Skin of body (tissue), 1 donor: ENCODE measurements at regions not wholly inside any gene's neighbourhood (a gene's known extent, or its start where the extent isn't known, plus 50 kb on each side); places are given as distances from the start of the nearest gene placed in this dataset.
A peak's percentile ranks its signal among the peaks of the same experiment; 100 is the strongest.

Experiments used
- DNase-seq: peaks from one replicate; lab custom pipeline; 2025; lab: John Stamatoyannopoulos, UW

GRCh38 chr3:102143536-102143935, 291.3 kb upstream of the ZPLD1 start:
- no peak for DNase-seq

DNA sequence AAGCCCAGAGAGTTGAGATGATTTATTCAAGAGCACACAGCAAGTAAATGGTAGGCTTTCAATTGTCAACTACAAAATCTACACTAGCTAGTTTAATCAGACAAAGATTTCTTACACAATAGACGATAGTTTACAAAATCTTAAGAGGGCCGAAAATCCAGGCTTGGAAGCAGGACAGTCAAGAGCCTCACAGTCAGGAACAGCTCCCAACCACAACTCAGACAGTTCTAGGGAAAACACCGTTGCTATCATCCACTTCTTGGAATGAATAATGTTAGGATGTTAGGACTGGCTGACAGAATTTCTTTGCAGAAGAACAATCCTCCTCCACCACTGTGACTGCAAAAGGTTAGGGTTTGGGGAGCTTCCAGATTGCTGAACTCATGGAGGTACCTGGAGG, 290.8 kb upstream of the ZPLD1 start:
- no peak for DNase-seq

GRCh38 chr3:102148598-102149337, 286.0 kb upstream of the ZPLD1 start:
- DNase-seq, result no peak

- no peak for DNase-seq
These were observed 282.9 kb upstream of the ZPLD1 start for GRCh38 chr3:102151935-102152334.

- DNase-seq, result no peak
These were observed 278.4 kb upstream of the ZPLD1 start for GRCh38 chr3:102156426-102156825.

DNA sequence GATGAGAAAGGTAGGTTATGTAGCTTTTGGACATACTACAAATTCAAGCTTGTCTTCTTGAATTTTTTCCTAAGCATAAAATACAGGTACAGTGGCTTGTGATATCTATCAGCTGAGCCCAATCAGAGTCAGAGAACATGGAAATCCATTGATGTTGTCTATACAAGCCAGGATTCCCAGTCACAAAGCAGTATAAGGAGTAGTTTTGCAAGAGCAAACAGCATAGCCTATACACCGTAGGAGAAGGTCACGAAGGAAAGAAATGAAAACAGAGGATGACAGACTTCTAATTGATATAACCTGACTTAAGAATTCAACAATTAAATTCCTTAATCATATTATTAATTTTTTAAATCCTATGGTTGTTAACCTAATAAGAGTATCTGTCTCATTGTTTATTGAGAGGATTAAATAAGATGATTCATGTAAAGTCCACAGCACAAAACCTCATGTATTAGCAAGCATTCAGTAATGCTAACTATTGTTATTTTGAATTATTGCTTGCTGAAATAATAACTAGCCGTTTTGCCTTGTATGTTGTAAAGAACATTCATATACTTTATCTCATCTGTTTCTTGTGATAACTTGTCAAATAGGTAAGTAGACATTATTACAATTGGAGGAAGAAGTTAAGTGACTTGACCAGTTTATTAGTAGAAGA, 276.6 kb upstream of the ZPLD1 start:
- no peak for DNase-seq

- DNase-seq, result no peak
These were observed 274.9 kb upstream of the ZPLD1 start for GRCh38 chr3:102159810-102160451.

GRCh38 chr3:102161384-102162006, 273.3 kb upstream of the ZPLD1 start:
- no peak for DNase-seq

DNA sequence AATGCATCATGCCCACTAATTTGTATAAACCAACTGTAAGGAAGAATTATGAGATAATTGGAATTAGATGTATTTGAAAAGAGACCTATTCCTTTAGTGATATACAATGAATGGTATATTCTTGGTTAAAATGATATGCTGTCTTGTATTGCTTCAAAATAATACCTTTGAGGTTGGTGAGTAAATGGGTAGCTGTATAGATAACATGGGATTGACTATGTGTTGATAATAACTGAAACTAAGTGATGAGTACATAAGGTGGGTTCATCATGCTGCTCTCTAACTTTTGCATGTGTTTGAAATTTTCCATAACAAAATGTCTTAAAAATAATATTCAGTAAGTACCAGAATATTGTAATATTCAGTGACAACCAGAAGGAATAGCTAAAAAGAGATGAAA, 272.6 kb upstream of the ZPLD1 start:
- DNase-seq, result no peak

GRCh38 chr3:102163039-102163817, 271.6 kb upstream of the ZPLD1 start:
- peak; percentile 9 for DNase-seq

- no peak for DNase-seq
These were observed 271.0 kb upstream of the ZPLD1 start for GRCh38 chr3:102163818-102164154.

DNA sequence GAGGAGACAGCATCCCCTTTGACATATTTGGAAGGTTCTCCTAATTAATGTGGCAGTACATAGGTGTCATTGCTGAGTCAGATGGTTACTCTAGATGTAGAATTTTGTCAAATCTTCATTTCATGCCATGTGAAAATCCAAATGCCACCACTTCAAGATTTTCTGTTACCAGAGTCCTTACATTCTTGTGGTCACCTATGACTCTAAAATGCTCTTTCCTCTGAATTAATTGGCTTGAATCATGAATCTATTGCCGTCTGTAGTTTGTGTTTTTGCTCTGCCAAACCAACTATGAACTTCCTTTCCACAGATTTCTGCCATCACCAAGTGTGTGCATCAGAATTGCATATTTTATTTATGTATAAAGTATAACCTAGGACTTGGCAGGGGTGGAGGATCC, 269.4 kb upstream of the ZPLD1 start:
- DNase-seq, result no peak

DNA sequence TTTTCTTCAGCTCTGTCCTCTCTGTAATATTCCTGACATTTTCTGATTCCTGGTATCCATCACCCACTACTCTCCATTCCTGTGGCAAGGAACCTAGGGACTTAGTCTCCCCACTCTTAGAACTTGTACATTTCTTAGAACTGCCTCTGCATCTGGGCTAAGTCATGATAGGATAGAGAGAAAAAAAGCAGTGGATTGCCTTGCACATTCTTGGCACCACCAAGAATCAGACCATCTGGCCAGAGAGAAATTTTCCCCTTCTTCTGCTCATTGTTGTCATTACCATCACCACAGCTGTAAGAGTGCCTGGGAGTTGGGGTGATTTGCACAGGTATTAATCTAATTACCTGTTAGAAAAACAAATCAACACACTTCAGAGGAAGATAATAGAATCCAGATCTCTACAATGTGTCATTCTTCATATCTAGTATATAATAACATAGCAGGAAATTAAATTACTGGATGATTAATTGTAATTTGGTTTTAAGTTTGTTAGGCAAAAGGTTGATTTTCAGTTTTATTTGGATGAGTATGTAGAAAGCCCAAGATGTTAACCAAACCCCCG, 264.8 kb upstream of the ZPLD1 start:
- no peak for DNase-seq

GRCh38 chr3:102170545-102170944, 264.3 kb upstream of the ZPLD1 start:
- DNase-seq, result no peak

- DNase-seq, result no peak
These were observed 260.5 kb upstream of the ZPLD1 start for GRCh38 chr3:102174312-102174712.

GRCh38 chr3:102174832-102175374, 259.9 kb upstream of the ZPLD1 start:
- no peak for DNase-seq

- DNase-seq, result no peak
These were observed 258.3 kb upstream of the ZPLD1 start for GRCh38 chr3:102176333-102177050.

DNA sequence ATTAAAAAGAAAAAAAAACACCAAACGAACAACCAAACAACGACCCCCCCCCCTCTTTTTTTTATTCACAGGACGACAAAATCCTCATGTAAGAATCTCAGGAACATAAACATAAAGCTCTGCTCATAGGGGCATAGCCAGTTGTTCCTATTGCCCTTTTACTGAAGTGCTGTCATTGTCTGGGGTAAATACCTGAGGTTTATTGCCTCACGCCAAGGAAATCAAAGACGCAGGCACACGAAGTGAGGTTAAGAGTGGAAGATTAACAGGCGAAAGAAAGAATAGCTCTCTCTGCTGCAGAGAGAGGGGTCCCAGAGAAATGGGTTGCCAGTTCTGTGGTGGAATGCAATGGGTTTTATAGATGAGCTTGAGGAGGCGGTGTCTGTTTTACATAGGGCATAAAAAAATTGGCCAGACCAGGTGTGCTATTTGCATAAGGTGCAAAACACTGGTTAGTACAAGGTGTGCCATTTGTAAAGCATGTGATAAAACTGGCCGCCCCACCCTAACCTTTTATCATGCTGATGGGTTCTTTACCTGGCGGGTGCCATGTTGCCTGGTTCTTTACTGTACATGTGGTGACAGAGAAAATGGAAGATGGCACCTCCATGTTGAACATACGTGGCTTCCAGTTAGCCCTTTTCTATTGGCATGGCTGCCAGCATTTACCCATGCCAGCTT, 257.6 kb upstream of the ZPLD1 start:
- no peak for DNase-seq

DNA sequence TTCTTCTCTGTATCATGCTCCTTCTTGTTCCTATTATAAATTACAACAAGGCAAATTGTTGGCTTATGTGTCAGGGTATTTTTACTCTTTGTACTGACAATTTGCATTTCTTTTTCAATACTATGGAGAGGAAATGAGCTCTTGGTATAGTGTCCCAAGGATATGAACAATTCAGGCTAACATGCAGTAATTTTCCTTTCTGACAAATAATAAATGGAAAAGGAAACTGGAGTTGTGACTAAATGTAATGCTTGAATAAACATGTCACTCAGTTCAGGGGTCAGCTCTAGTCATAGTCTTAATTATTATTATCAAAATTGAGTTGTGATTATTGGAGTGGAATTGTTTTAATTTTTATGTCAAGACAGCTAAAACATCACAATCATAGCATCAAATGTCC, 256.0 kb upstream of the ZPLD1 start:
- DNase-seq, result no peak
